Nephron (organoid): ENCODE measurements at regions not wholly inside any gene's neighbourhood (a gene's known extent, or its start where the extent isn't known, plus 50 kb on each side); places are given as distances from the start of the nearest gene placed in this dataset.
"Not testable (repeated sequence)": the region's sequence is repeated elsewhere in the genome, so short reads cannot be mapped to it uniquely, and the experiment has no call there.

Source experiments
- H3K27ac Mint-ChIP-seq, 3 experiments: 2 replicates each; pipeline ENCODE4 v1.8.0; 2020; ENCODE audit warnings: mixed read lengths in 3 of 3, mild to moderate bottlenecking in 2 of 3, moderate library complexity in 1 of 3
- H3K27me3 Mint-ChIP-seq: 2 replicates; pipeline ENCODE4 v1.8.0; 2021; ENCODE audit warnings: low read depth, mild to moderate bottlenecking, moderate library complexity, mixed read lengths
- H3K36me3 Mint-ChIP-seq: 2 replicates; pipeline ENCODE4 v1.8.0; 2020; ENCODE audit warnings: low read depth, mixed read lengths
- H3K4me1 Mint-ChIP-seq: 2 replicates; pipeline ENCODE4 v1.8.0; 2020; ENCODE audit warnings: mixed read lengths
- H3K4me3 Mint-ChIP-seq, 3 experiments: 2 replicates each; pipeline ENCODE4 v1.8.0; 2020; ENCODE audit warnings: mild to moderate bottlenecking in 3 of 3, mixed read lengths in 3 of 3, moderate library complexity in 2 of 3
- H3K9me3 Mint-ChIP-seq: 2 replicates; pipeline ENCODE4 v1.8.0; 2020; ENCODE audit warnings: mixed read lengths
- TF ChIP-seq, protein P1 (sequence below), 3 experiments: fragments of 200-600 bp; sonication (generic); IDR thresholded peaks; one replicate each; pipeline ENCODE4 v1.5.0; 2021; ENCODE audit warnings: antibody characterized with exemption in 3 of 3; ENCODE audit not compliant: unreplicated experiment in 3 of 3

DNA sequence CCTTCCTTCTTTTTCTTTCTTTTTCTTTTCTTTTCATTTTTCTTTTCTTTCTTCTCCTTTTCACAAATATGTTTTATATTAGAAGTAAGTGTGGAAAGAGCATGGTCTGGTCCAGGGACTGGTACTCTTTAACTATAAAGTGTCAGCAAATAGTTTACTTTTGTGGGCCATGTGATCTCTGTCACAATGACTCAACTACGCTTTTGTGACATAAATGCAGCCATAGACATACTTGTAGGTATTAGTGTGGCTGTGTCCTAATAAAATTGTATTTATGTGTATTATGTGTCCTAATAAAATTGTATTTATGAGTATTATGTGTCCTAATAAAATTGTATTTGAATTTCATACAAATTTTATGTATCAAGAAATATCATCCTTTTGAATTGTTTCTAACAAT is 749.1 kb upstream of the ARPP21 start:
- TF ChIP-seq, protein P1, sequence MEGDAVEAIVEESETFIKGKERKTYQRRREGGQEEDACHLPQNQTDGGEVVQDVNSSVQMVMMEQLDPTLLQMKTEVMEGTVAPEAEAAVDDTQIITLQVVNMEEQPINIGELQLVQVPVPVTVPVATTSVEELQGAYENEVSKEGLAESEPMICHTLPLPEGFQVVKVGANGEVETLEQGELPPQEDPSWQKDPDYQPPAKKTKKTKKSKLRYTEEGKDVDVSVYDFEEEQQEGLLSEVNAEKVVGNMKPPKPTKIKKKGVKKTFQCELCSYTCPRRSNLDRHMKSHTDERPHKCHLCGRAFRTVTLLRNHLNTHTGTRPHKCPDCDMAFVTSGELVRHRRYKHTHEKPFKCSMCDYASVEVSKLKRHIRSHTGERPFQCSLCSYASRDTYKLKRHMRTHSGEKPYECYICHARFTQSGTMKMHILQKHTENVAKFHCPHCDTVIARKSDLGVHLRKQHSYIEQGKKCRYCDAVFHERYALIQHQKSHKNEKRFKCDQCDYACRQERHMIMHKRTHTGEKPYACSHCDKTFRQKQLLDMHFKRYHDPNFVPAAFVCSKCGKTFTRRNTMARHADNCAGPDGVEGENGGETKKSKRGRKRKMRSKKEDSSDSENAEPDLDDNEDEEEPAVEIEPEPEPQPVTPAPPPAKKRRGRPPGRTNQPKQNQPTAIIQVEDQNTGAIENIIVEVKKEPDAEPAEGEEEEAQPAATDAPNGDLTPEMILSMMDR (IDR thresholded peaks at IDR 0.05; ENCODE audit: unreplicated experiment in 3 of 3), result no peak
- Mint-ChIP-seq H3K4me3 (no peak overlapping the region), H3K9me3 (peaks cover 2% of the 10 kb centered on the region), H3K4me1 (peaks cover 6% of the 10 kb centered on the region), H3K36me3 (no peaks in the 10 kb centered on the region), H3K27me3 (no peaks in the 10 kb centered on the region), H3K27ac (no peak overlapping the region)

DNA sequence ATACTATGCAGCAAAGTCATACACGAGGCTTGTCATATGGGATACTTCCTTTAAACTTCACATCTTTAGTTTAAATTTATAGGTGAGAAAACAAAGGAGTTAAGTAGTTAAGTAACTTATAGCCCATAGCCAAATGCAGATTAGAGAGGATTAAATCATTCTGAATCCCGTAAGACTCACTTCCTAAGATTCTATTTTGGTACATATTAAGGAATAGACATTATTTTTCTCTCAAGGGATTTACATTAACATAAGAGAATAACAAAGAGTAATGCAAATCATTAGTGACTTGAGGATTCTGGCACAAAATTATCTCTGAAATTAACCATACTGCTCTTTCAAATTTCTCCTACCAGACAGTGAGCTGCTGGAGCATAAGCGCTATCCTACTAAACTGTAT is 747.4 kb upstream of the ARPP21 start:
- Mint-ChIP-seq H3K4me1 (peaks cover 6% of the 10 kb centered on the region), H3K36me3 (no peaks in the 10 kb centered on the region), H3K27me3 (no peaks in the 10 kb centered on the region), H3K9me3 (peaks cover 2% of the 10 kb centered on the region), H3K4me3 (no peak overlapping the region), H3K27ac (peak overlapping the region in 1 of 3 experiments; percentile 13)
- TF ChIP-seq, protein P1 (IDR thresholded peaks at IDR 0.05; ENCODE audit: unreplicated experiment in 3 of 3), result no peak

DNA sequence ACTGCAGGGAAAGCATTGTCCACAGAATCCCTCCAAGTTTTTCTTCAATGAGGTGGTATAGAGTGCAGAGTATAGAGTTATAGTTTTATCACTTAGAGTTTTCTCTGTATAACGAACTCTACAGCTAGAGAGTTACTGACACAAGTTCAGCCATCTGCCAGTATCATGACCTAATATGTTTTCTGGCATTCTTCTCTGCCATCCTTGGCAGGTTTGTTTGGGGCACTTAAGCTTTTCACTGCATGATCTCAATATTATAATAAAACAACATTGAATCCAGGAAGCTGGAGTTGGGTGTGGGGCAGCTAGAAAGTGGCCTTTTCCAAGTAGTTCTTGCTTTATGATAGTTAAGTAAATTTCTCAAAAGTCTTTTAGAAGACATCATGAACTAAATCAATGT is 743.5 kb upstream of the ARPP21 start:
- Mint-ChIP-seq H3K36me3 (no peaks in the 10 kb centered on the region), H3K27me3 (no peaks in the 10 kb centered on the region), H3K4me3 (no peak overlapping the region), H3K4me1 (peaks cover 6% of the 10 kb centered on the region), H3K27ac (no peak overlapping the region), H3K9me3 (no peaks in the 10 kb centered on the region)
- TF ChIP-seq, protein P1 (IDR thresholded peaks at IDR 0.05; ENCODE audit: unreplicated experiment in 3 of 3), result no peak

DNA sequence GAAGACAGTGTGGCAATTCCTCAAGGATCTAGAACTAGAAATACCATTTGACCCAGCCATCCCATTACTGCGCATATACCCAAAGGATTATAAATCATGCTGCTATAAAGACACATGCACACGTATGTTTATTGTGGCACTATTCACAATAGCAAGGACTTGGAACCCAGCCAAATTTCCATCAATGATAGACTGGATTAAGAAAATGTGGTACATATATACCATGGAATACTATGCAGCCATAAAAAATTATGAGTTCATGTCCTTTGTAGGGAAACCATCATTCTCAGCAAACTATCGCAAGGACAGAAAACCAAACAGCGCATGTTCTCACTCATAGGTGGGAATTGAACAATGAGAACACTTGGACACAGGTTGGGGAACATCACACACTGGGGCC is 729.6 kb upstream of the ARPP21 start:
- not testable (repeated sequence) for H3K4me3 Mint-ChIP-seq, H3K4me1 Mint-ChIP-seq, H3K27me3 Mint-ChIP-seq, H3K36me3 Mint-ChIP-seq, H3K27ac Mint-ChIP-seq
- peaks cover 18% of the 10 kb centered on the region for H3K9me3 Mint-ChIP-seq

DNA sequence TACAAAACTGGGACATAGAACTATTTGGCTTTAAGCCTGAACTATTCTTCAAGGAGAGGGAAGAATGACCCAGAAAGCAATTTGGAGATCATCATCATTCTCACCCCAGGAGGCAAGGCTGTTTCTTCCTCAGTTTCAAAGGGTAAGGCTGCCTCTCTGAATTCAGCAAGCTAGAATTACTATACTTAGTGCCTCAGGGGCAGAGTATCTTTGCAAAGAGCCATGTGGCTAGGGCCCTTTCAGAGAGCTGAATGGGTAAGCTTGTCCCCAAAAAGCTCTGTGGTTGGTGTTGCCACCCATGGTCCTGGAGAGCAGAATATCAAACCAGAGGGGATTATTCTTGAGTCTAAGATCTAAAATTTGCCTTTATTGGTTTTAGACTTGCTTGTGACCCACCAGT is 720.3 kb upstream of the ARPP21 start:
- no peaks in the 10 kb centered on the region for H3K27me3 Mint-ChIP-seq
- no peak overlapping the region for H3K4me3 Mint-ChIP-seq
- H3K4me1 Mint-ChIP-seq, result peaks cover 6% of the 10 kb centered on the region
- no peak overlapping the region for H3K27ac Mint-ChIP-seq
- no peaks in the 10 kb centered on the region for H3K9me3 Mint-ChIP-seq
- TF ChIP-seq, protein P1 (IDR thresholded peaks at IDR 0.05; ENCODE audit: unreplicated experiment in 3 of 3), result no peak
- no peaks in the 10 kb centered on the region for H3K36me3 Mint-ChIP-seq

DNA sequence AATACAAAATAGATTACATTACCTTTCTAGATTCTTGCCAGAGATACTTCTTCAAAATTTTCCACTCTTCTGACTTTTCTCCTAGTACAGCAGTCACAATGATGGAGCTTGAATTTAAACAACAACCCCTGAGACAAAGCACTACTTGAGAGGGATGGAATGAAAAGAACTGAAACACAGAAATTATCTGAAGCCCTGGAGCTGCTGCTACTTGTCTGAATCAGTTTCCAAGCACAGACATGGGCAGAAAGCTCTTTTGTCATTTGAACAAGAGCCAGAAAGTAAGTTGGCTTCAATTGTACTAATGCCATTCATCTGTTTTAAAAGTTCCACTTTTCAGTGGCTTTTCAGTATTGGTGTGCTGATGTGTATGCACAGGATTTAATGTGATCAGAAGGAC is 718.5 kb upstream of the ARPP21 start:
- no peaks in the 10 kb centered on the region for H3K27me3 Mint-ChIP-seq
- no peaks in the 10 kb centered on the region for H3K9me3 Mint-ChIP-seq
- peak overlapping the region in 2 of 3 experiments; percentile 29 to 75 for H3K27ac Mint-ChIP-seq

More for the DNA sequence above, 718.5 kb upstream of the ARPP21 start:
- Mint-ChIP-seq H3K4me3 (peak overlapping the region in 1 of 3 experiments; percentile 12), H3K4me1 (peaks cover 6% of the 10 kb centered on the region), H3K36me3 (no peaks in the 10 kb centered on the region)
- TF ChIP-seq, protein P1 (IDR thresholded peaks at IDR 0.05; ENCODE audit: unreplicated experiment in 3 of 3), result no peak
